Smooth muscle cell (in vitro differentiated cells): ENCODE measurements at regions not wholly inside any gene's neighbourhood (a gene's known extent, or its start where the extent isn't known, plus 50 kb on each side); places are given as distances from the start of the nearest gene placed in this dataset.
A peak's percentile ranks its signal among the peaks of the same experiment; 100 is the strongest.

ENCODE experiments used
- DNase-seq: peaks from one replicate; lab custom pipeline; 2025; ENCODE audit not compliant: unreplicated experiment; lab: John Stamatoyannopoulos, UW
- H2AFZ ChIP-seq: fragments of 200-600 bp; sonication (generic); 2 replicates; pipeline ENCODE4 v1.6.0; 2016; ENCODE audit warnings: antibody characterized with exemption, low read depth, mild to moderate bottlenecking
- H3F3A ChIP-seq: fragments of 200-600 bp; sonication (generic); 2 replicates; pipeline ENCODE4 v1.6.0; 2017; ENCODE audit warnings: antibody characterized with exemption, low read depth
- H3K27ac ChIP-seq: fragments of 200-600 bp; sonication (generic); 2 replicates; pipeline ENCODE4 v1.5.1; 2016; ENCODE audit warnings: low read depth, mild to moderate bottlenecking
- H3K27me3 ChIP-seq: fragments of 200-600 bp; sonication (generic); 2 replicates; pipeline ENCODE4 v1.6.1; 2016; ENCODE audit warnings: low read depth, mild to moderate bottlenecking
- H3K36me3 ChIP-seq: fragments of 200-600 bp; sonication (generic); 2 replicates; pipeline ENCODE4 v1.5.1; 2016; ENCODE audit warnings: low read depth
- H3K4me1 ChIP-seq: fragments of 200-600 bp; sonication (generic); 2 replicates; pipeline ENCODE4 v1.5.1; 2016; ENCODE audit warnings: low read depth
- H3K4me2 ChIP-seq: fragments of 200-600 bp; sonication (generic); 2 replicates; pipeline ENCODE4 v1.6.0; 2016; ENCODE audit warnings: mild to moderate bottlenecking
- H3K4me3 ChIP-seq: fragments of 200-600 bp; sonication (generic); 2 replicates; pipeline ENCODE4 v1.5.1; 2016; ENCODE audit warnings: mild to moderate bottlenecking
- H3K79me2 ChIP-seq: fragments of 200-600 bp; sonication (generic); 2 replicates; pipeline ENCODE4 v1.6.0; 2016; ENCODE audit warnings: low read depth, mild to moderate bottlenecking
- H3K9ac ChIP-seq: fragments of 200-600 bp; sonication (generic); 2 replicates; pipeline ENCODE4 v1.6.0; 2016; ENCODE audit warnings: low read depth
- H3K9me3 ChIP-seq: fragments of 200-600 bp; sonication (generic); replicated peaks from 2 replicates; pipeline ENCODE4 v1.5.1; 2016; ENCODE audit warnings: low read depth
- H4K20me1 ChIP-seq: fragments of 200-600 bp; sonication (generic); 2 replicates; pipeline ENCODE4 v1.6.0; 2016; ENCODE audit warnings: low read depth
- whole genome bisulfite sequencing: methylation state at CpG from one replicate; pipeline ENCODE4 v1.1.7; 2016; ENCODE audit warnings: low lambda C conversion rate; 5-methylcytosine and 5-hydroxymethylcytosine counted together
- TF ChIP-seq, protein P1 (sequence below): fragments of 200-600 bp; sonication (generic); IDR thresholded peaks from 2 replicates; pipeline ENCODE4 v1.5.1; 2017; ENCODE audit warnings: borderline replicate concordance, mild to moderate bottlenecking, antibody characterized with exemption; ENCODE audit not compliant: insufficient read depth, poor library complexity, severe bottlenecking

DNA sequence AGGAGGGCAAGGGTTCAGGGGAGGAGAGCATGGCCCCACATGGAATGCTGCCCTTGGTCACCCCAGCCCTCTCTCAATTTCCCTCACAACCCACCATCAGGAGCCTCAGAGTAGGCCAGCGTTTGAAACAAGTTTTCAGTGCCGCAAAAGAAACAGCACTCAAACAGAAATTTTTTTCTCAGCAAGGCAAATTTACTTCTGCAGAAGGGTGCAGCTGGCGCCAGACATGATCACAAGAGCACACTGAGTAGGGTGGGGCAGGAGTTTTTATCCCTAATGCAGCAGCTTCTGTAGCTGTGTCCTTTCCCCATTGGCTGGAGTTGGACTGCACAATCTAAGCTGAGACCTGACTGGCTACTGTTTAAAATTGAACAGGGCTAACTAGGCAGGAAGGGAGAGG, 287.8 kb upstream of the CDYL start:
- Histone ChIP-seq H3K4me1 (peaks cover 5% of the 10 kb centered on the region), H4K20me1 (no peaks in the 10 kb centered on the region), H3K9me3 (no peaks in the 10 kb centered on the region), H3K4me2 (no peak overlapping the region), H3F3A (peaks cover 4% of the 10 kb centered on the region), H3K36me3 (no peaks in the 10 kb centered on the region), H3K4me3 (no peak overlapping the region), H3K79me2 (no peaks in the 10 kb centered on the region), H3K27me3 (no peaks in the 10 kb centered on the region), H3K9ac (peak overlapping the region; percentile 64), H2AFZ (no peak overlapping the region), H3K27ac (peak overlapping the region; percentile 93)
- 99% methylated on average over 3 of the region's 3 CpGs for WGBS
- TF ChIP-seq, protein P1, sequence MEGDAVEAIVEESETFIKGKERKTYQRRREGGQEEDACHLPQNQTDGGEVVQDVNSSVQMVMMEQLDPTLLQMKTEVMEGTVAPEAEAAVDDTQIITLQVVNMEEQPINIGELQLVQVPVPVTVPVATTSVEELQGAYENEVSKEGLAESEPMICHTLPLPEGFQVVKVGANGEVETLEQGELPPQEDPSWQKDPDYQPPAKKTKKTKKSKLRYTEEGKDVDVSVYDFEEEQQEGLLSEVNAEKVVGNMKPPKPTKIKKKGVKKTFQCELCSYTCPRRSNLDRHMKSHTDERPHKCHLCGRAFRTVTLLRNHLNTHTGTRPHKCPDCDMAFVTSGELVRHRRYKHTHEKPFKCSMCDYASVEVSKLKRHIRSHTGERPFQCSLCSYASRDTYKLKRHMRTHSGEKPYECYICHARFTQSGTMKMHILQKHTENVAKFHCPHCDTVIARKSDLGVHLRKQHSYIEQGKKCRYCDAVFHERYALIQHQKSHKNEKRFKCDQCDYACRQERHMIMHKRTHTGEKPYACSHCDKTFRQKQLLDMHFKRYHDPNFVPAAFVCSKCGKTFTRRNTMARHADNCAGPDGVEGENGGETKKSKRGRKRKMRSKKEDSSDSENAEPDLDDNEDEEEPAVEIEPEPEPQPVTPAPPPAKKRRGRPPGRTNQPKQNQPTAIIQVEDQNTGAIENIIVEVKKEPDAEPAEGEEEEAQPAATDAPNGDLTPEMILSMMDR = no peak
- DNase-seq = no peak

DNA sequence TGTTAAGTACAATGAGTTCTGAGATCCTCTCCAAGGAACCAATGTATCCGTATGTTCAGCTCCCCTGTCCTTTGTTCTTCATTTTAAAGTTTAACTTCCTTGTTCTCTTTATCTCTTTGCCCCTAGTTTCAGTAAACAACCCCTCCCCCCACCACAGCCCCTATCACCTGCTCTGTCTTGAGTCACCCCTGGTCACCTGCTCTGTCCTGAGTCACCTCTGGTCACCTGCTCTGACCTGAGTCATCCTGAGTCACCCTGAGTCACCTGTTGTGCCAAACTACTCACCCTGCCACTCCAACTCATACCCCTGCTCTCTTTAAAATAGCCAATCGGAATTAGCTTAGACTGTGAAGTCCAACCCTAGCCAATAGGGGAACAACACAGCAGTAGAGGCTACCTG, 288.7 kb upstream of the CDYL start:
- Histone ChIP-seq H3K9ac (peak overlapping the region; percentile 69), H3K36me3 (no peaks in the 10 kb centered on the region), H3K27ac (peak overlapping the region; percentile 93), H3K4me2 (no peak overlapping the region), H3F3A (peaks cover 4% of the 10 kb centered on the region), H3K4me3 (no peak overlapping the region), H3K79me2 (no peaks in the 10 kb centered on the region), H4K20me1 (no peaks in the 10 kb centered on the region), H2AFZ (no peak overlapping the region), H3K27me3 (no peaks in the 10 kb centered on the region), H3K4me1 (peaks cover 5% of the 10 kb centered on the region), H3K9me3 (no peaks in the 10 kb centered on the region)
- 81% methylated on average over 2 of the region's 2 CpGs for WGBS
- DNase-seq = no peak
- TF ChIP-seq, protein P1 = no peak

DNA sequence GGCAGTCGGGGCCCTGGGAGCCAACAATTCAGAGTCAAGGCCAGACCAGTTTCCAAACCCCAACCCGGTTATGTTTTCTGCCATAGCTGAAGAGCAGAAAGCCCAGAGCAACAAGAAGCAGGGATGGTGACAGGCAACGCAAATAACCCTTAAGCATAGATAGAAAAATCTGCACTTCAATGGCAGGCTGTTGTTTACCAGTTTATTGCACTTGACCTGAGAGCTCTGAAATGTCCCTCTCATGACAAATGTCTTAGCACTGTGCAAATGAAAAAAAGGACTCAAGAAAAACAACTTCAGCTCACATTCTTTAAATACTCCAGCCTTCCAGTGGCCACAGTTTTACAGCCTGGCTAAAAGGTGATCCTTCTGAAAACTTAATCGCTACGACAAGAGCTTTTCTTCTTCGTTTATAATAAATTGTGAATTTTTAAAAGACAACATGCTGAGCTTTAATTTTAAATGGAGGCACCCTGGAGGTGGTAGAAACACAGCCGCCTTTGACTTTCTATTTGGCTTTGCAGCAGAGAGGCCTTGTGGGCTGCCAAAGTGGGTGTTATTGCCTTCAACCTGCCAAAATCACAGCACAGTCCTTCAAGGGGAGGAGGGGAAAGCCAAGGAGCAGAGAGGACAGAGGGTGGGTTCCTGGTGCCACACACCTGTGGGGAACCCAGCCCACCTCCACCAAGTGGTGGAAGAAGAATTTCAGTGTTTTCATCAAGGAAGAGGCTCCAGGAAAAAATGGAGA, 289.5 kb upstream of the CDYL start:
- Histone ChIP-seq H3K36me3 (no peaks in the 10 kb centered on the region), H3K4me2 (no peak overlapping the region), H3F3A (peaks cover 4% of the 10 kb centered on the region), H3K79me2 (no peaks in the 10 kb centered on the region), H3K27me3 (no peaks in the 10 kb centered on the region), H3K9me3 (no peaks in the 10 kb centered on the region), H3K4me3 (no peak overlapping the region), H4K20me1 (no peaks in the 10 kb centered on the region), H3K9ac (peak overlapping the region; percentile 69), H3K27ac (peak overlapping the region; percentile 93), H2AFZ (peak overlapping the region; percentile 5), H3K4me1 (peaks cover 5% of the 10 kb centered on the region)
- DNase-seq = no peak
- 44% methylated on average over 7 of the region's 7 CpGs for WGBS
- TF ChIP-seq, protein P1 = no peak

DNA sequence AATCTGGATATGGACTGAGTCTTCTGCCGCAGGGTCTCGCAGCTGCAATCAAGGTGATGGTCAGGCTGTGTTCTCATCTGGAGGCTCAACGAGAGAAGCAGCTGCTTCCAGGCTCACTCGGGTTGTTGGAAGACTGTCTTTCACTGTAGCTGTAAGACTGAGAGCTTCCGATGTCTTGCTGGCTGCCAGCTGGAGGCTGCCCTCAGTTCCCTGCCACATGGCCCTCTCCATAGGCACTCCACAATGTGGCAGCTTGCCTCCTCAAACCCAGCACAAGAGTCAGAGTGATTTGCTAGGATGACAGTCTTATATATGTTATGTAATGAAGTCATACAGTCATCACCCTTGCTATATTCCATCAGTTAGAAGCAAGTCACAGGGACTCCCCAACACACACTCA, 290.5 kb upstream of the CDYL start:
- no peak overlapping the region for H3K4me2 ChIP-seq
- H4K20me1 ChIP-seq = no peaks in the 10 kb centered on the region
- peaks cover 4% of the 10 kb centered on the region for H3F3A ChIP-seq
- no peak overlapping the region for H3K27ac ChIP-seq
- H3K9me3 ChIP-seq = no peaks in the 10 kb centered on the region
- H3K4me3 ChIP-seq = no peak overlapping the region
- no peak overlapping the region for H2AFZ ChIP-seq
- TF ChIP-seq, protein P1 = no peak
- no peak overlapping the region for H3K9ac ChIP-seq
- no peaks in the 10 kb centered on the region for H3K36me3 ChIP-seq
- no peak for DNase-seq
- H3K4me1 ChIP-seq = peaks cover 5% of the 10 kb centered on the region
- no peaks in the 10 kb centered on the region for H3K79me2 ChIP-seq
- 88% methylated on average over 5 of the region's 5 CpGs for WGBS
- no peaks in the 10 kb centered on the region for H3K27me3 ChIP-seq
